H9 (cell line): ENCODE measurements at regions not wholly inside any gene's neighbourhood (a gene's known extent, or its start where the extent isn't known, plus 50 kb on each side); places are given as distances from the start of the nearest gene placed in this dataset.
"Not testable (repeated sequence)": the region's sequence is repeated elsewhere in the genome, so short reads cannot be mapped to it uniquely, and the experiment has no call there.

ENCODE experiments used
- DNase-seq: peaks from one replicate; pipeline ENCODE4 v3.0.0-alpha.2; 2017
- H2AFZ ChIP-seq: one replicate; pipeline ENCODE4 v1.6.1; 2013; ENCODE audit warnings: mild to moderate bottlenecking, low read length, control low read depth, moderate library complexity
- H2AK5ac ChIP-seq: 2 replicates; pipeline ENCODE4 v1.6.1; 2013; ENCODE audit warnings: low read length, control low read depth, mixed read lengths; ENCODE audit not compliant: insufficient read length
- H2BK120ac ChIP-seq: one replicate; pipeline ENCODE4 v1.6.1; 2013; ENCODE audit warnings: low read depth, mild to moderate bottlenecking, low read length, control low read depth, inconsistent platforms; ENCODE audit not compliant: poor library complexity, severe bottlenecking
- H2BK12ac ChIP-seq: 2 replicates; pipeline ENCODE4 v1.6.1; 2013; ENCODE audit warnings: low read length, control low read depth, mixed read lengths, low read depth; ENCODE audit not compliant: insufficient read length
- H2BK15ac ChIP-seq: 2 replicates; pipeline ENCODE4 v1.6.1; 2013; ENCODE audit warnings: low read depth, low read length, control low read depth
- H2BK20ac ChIP-seq: one replicate; pipeline ENCODE4 v1.6.1; 2013; ENCODE audit warnings: low read depth, mild to moderate bottlenecking, low read length, control low read depth, inconsistent platforms; ENCODE audit not compliant: poor library complexity, severe bottlenecking
- H2BK5ac ChIP-seq: 2 replicates; pipeline ENCODE4 v1.6.1; 2013; ENCODE audit warnings: low read length, control low read depth, mixed read lengths; ENCODE audit not compliant: insufficient read length
- H3K14ac ChIP-seq: 2 replicates; pipeline ENCODE4 v1.6.1; 2013; ENCODE audit warnings: low read length, control low read depth; ENCODE audit not compliant: insufficient read depth
- H3K18ac ChIP-seq: 2 replicates; pipeline ENCODE4 v1.6.1; 2013; ENCODE audit warnings: low read depth, mild to moderate bottlenecking, mixed read lengths, low read length, control low read depth; ENCODE audit not compliant: insufficient read length
- H3K23ac ChIP-seq: 2 replicates; pipeline ENCODE4 v1.6.1; 2013; ENCODE audit warnings: low read length, control low read depth, mixed read lengths, low read depth; ENCODE audit not compliant: insufficient read length
- H3K23me2 ChIP-seq: 2 replicates; pipeline ENCODE4 v1.6.1; 2013; ENCODE audit warnings: low read depth, mild to moderate bottlenecking, mixed read lengths, low read length, control low read depth; ENCODE audit not compliant: insufficient read length, poor library complexity, severe bottlenecking
- H3K27ac ChIP-seq: 2 replicates; pipeline ENCODE4 v1.5.1; 2013; ENCODE audit warnings: low read length, control low read depth, mixed read lengths, low read depth; ENCODE audit not compliant: insufficient read length
- H3K27me3 ChIP-seq: 2 replicates; pipeline ENCODE4 v1.6.1; 2013; ENCODE audit warnings: low read length, control low read depth, inconsistent platforms; ENCODE audit not compliant: insufficient read depth
- H3K4ac ChIP-seq: 2 replicates; pipeline ENCODE4 v1.6.1; 2013; ENCODE audit warnings: low read depth, mild to moderate bottlenecking, control low read depth, inconsistent platforms, low read length, moderate library complexity
- H3K4me1 ChIP-seq: 2 replicates; pipeline ENCODE4 v1.6.1; 2013; ENCODE audit warnings: low read length, control low read depth, inconsistent platforms; ENCODE audit not compliant: insufficient read depth
- H3K4me2 ChIP-seq: 2 replicates; pipeline ENCODE4 v1.6.1; 2013; ENCODE audit warnings: low read length, control low read depth, mixed read lengths; ENCODE audit not compliant: insufficient read length, insufficient read depth
- H3K56ac ChIP-seq: 2 replicates; pipeline ENCODE4 v1.6.1; 2013; ENCODE audit warnings: low read depth, mild to moderate bottlenecking, mixed read lengths, low read length, control low read depth; ENCODE audit not compliant: insufficient read length
- H3K79me1 ChIP-seq: 2 replicates; pipeline ENCODE4 v1.6.1; 2013; ENCODE audit warnings: low read depth, mild to moderate bottlenecking, moderate library complexity, low read length, control low read depth, inconsistent platforms; ENCODE audit not compliant: insufficient read depth, poor library complexity, severe bottlenecking
- H3K79me2 ChIP-seq: 2 replicates; pipeline ENCODE4 v1.6.1; 2013; ENCODE audit warnings: low read length, control low read depth, inconsistent platforms; ENCODE audit not compliant: insufficient read depth
- H3K9ac ChIP-seq: 2 replicates; pipeline ENCODE4 v1.6.1; 2013; ENCODE audit warnings: low read length, control low read depth, mixed read lengths; ENCODE audit not compliant: insufficient read length; ENCODE audit errors: extremely low read depth
- H3K9me3 ChIP-seq: one replicate; pipeline ENCODE4 v1.6.1; 2013; ENCODE audit warnings: low read depth, low read length, inconsistent platforms; ENCODE audit not compliant: control insufficient read depth
- H3T11ph ChIP-seq: one replicate; pipeline ENCODE4 v1.6.1; 2013; ENCODE audit warnings: mild to moderate bottlenecking, low read length, control low read depth, inconsistent platforms
- H4K20me1 ChIP-seq: one replicate; pipeline ENCODE4 v1.6.1; 2013; ENCODE audit not compliant: control insufficient read depth, insufficient read length, insufficient read depth
- H4K5ac ChIP-seq: 2 replicates; pipeline ENCODE4 v1.6.1; 2013; ENCODE audit warnings: low read depth, mild to moderate bottlenecking, mixed read lengths, low read length, control low read depth; ENCODE audit not compliant: insufficient read length
- H4K8ac ChIP-seq: replicated peaks from 2 replicates; pipeline ENCODE4 v1.6.1; 2013; ENCODE audit warnings: low read length, control low read depth, mixed read lengths, low read depth; ENCODE audit not compliant: insufficient read length
- H4K91ac ChIP-seq: 2 replicates; pipeline ENCODE4 v1.6.1; 2013; ENCODE audit warnings: low read depth, mild to moderate bottlenecking, moderate library complexity, mixed read lengths, low read length, control low read depth; ENCODE audit not compliant: insufficient read length
- H3K27ac Mint-ChIP-seq, 3 experiments: 2 replicates in 2 of 3; 3 replicates in 1 of 3; pipeline ENCODE4 v1.8.0; 2020 to 2021; ENCODE audit warnings: mixed read lengths in 3 of 3, mild to moderate bottlenecking in 1 of 3, moderate library complexity in 1 of 3
- H3K27me3 Mint-ChIP-seq: 2 replicates; pipeline ENCODE4 v1.8.0; 2021; ENCODE audit warnings: low read depth, mild to moderate bottlenecking, moderate library complexity, mixed read lengths
- H3K36me3 Mint-ChIP-seq, 3 experiments: 2 replicates in 2 of 3; 3 replicates in 1 of 3; pipeline ENCODE4 v1.8.0; 2020 to 2021; ENCODE audit warnings: low read depth in 3 of 3, mixed read lengths in 3 of 3; ENCODE audit not compliant: insufficient read depth in 1 of 3
- H3K4me1 Mint-ChIP-seq, 2 experiments: 2 replicates each; pipeline ENCODE4 v1.8.0; 2020; ENCODE audit warnings: mixed read lengths in 2 of 2
- H3K4me3 Mint-ChIP-seq, 2 experiments: 2 replicates in 1 of 2; 3 replicates in 1 of 2; pipeline ENCODE4 v1.8.0; 2020 to 2021; ENCODE audit warnings: mild to moderate bottlenecking in 2 of 2, mixed read lengths in 2 of 2, moderate library complexity in 1 of 2
- H3K9me3 Mint-ChIP-seq, 2 experiments: 2 replicates in 1 of 2; 3 replicates in 1 of 2; pipeline ENCODE4 v1.8.0; 2020; ENCODE audit warnings: mild to moderate bottlenecking in 2 of 2, mixed read lengths in 2 of 2, moderate library complexity in 1 of 2
- WGBS: extraction: QIAGEN DNeasy Blood & Tissue Kit; methylation state at CpG from one replicate; pipeline ENCODE4 v1.1.7; 2013; ENCODE audit warnings: missing lambda C conversion rate, low lambda C conversion rate, mixed read lengths; ENCODE audit not compliant: insufficient read length; ENCODE audit errors: extremely low coverage; 5-methylcytosine and 5-hydroxymethylcytosine counted together

DNA sequence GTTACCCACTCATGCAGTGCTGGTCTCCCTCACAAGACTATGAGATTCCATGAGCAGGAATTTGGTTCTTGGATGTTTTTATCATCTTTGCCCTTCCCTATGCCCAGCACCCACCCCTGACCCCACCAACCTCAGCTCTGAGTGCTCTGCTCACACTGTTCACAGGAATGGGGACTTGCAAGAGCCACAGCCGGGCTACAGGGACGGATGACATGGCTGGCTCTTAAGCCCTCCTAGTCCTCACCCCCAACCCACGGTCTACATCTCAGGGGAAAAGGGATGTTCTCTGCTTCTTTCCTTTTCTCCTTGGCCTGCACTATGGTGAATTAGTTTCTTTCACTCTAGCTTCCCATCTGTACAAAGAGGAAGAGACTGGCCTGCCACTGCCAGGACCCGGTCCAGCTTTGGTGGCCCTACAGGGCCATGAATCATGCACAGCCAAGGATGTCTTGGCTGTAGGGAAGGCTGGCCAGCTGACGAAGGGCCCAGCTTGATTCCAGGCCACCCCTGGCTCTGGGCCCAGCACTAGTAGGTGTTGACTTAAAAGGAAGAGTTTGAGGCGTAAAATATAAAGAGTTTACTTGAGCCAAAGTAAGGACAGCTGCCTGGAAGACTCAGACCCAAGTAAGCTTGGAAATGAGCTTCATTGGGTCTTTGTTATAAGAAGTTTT lies 79.7 kb upstream of the MTLN start:
- not testable (repeated sequence) for H2BK12ac ChIP-seq, H3K79me1 ChIP-seq, DNase-seq, H3K4me3 Mint-ChIP-seq, H3K4me1 Mint-ChIP-seq, H3K27me3 Mint-ChIP-seq, H4K20me1 ChIP-seq, H3K4me1 ChIP-seq, H2AFZ ChIP-seq, H2BK15ac ChIP-seq, H2BK5ac ChIP-seq, H2BK120ac ChIP-seq, H3K18ac ChIP-seq, H3K36me3 Mint-ChIP-seq, H3K4ac ChIP-seq, H3K27ac ChIP-seq, H3K14ac ChIP-seq, H3K4me2 ChIP-seq, H3K9me3 ChIP-seq, H3K27me3 ChIP-seq, H4K5ac ChIP-seq, H3K9me3 Mint-ChIP-seq, H3K23ac ChIP-seq, H2BK20ac ChIP-seq, H3T11ph ChIP-seq, H3K56ac ChIP-seq, H3K79me2 ChIP-seq, H4K91ac ChIP-seq, H3K9ac ChIP-seq, H4K8ac ChIP-seq, H3K27ac Mint-ChIP-seq, H2AK5ac ChIP-seq, H3K23me2 ChIP-seq
- no CpG with 5 or more reads among the region's 6 CpGs for WGBS

DNA sequence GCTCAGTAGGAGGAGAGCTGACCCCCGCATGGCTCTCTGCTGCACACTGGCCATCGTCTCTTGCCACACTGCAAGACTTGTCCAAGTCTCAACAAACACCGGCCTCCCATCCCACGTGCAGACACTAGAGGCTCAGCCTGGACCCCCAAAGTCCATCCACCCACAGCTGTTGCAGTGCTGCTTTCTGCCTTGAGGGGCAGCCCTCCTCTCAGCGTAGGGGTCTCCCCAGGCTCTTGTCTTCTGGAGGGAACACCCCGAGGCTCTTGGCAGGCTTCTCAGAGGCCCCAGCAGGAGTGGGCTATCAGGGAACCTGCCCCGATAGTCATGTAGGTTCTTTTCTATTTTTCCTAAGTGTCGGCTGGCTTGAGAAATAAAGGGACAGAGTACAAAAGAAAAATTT lies 75.5 kb upstream of the MTLN start:
- H3T11ph ChIP-seq, H2BK120ac ChIP-seq, H4K91ac ChIP-seq, H2BK20ac ChIP-seq, H2BK5ac ChIP-seq, H3K27me3 ChIP-seq, H3K79me1 ChIP-seq, H3K23ac ChIP-seq, H3K27me3 Mint-ChIP-seq, H3K56ac ChIP-seq, H3K14ac ChIP-seq, H2BK12ac ChIP-seq, H3K27ac Mint-ChIP-seq, DNase-seq, H3K4me1 Mint-ChIP-seq, H3K4me2 ChIP-seq, H3K79me2 ChIP-seq, H4K5ac ChIP-seq, H3K18ac ChIP-seq, H3K9ac ChIP-seq, H3K4me3 Mint-ChIP-seq, H2AFZ ChIP-seq, H3K4ac ChIP-seq, H3K23me2 ChIP-seq, H3K36me3 Mint-ChIP-seq, H4K8ac ChIP-seq, H2BK15ac ChIP-seq, H3K27ac ChIP-seq, H3K9me3 Mint-ChIP-seq, H4K20me1 ChIP-seq, H3K9me3 ChIP-seq, H2AK5ac ChIP-seq, H3K4me1 ChIP-seq: not testable (repeated sequence)
- no CpG with 5 or more reads among the region's 8 CpGs for WGBS
